ENCODE measurements at regions not wholly inside any gene's neighbourhood (a gene's known extent, or its start where the extent isn't known, plus 50 kb on each side); places are given as distances from the start of the nearest gene placed in this dataset.

DNA sequence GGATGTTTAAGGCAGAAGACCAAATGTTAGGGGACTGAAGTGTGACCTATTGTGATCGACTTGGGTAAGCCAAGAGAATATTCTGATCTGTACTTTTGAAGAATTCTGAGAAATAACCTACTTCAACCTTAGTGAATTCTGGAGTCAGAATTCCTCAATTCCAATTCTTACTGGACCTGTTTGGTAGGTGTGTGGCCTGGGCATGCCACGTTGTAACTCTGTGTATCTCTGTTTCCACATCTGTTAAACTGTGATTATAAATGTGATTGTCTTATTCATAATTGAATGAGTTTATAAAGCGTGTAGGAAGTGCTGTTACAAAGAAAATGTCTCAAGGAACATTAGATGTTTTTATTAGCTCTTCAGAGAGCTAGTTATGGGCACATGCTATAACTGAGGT lies 64.5 kb downstream of the TUSC1 start:
- ChIA-PET CTCF (no interaction called here), POLR2A (no interaction called here)
- Histone ChIP-seq H3K4me1 (ENCODE audit: control insufficient read depth, insufficient read depth, low read length) (no peaks in the 10 kb centered on the region), H3K27me3 (ENCODE audit: control insufficient read depth, insufficient read depth, low read length) (no peaks in the 10 kb centered on the region), H3K9me3 (ENCODE audit: control insufficient read depth, insufficient read depth, low read depth, low read length) (no peaks in the 10 kb centered on the region), H3K27ac (ENCODE audit: low read length) (no peak overlapping the region), H3K36me3 (ENCODE audit: control insufficient read depth, insufficient read depth, low read length) (no peaks in the 10 kb centered on the region), H3K4me3 (ENCODE audit: low read depth in 2 of 2, low read length in 2 of 2) (no peak overlapping the region)
- ATAC-seq = no peak
- BruUV-seq (replicated peaks) = no TSS peak
- in situ Hi-C loops (cut with HindIII; ENCODE audit: low pct_unique_long_range_greater_than_20kb, low sequenced_read_pairs) = no loop called here
- TF ChIP-seq TCF7L2 (IDR thresholded peaks at IDR 0.05; ENCODE audit: low read depth, low read length) = no peak
- no peak for TF ChIP-seq POLR2AphosphoS5 (IDR thresholded peaks at IDR 0.05; ENCODE audit: low read depth, low read length)
- no peak for DNase-seq (ENCODE audit: low read depth, low spot score)
- intact Hi-C loops (cut with micrococcal nuclease; ENCODE audit: unreplicated experiment) = no loop called here

DNA sequence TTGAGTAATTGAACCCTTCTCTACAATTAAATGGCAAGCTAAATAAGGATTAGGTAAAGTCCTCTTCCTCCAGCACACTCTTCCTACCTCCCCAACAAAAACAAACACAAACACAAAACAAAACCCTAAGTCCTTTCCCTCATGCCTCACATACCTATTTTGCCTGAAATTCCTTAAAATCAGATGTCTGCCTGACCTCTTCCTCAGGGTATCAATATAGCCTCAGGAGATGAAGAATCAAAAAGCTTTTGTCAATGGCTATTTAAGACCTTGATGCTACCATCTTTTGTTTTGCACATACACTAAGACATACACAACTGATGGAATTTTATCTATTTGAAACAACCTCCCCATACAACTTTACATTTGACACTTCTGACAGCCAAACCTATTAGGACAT lies 75.1 kb downstream of the TUSC1 start:
- intact Hi-C loops (cut with micrococcal nuclease; ENCODE audit: unreplicated experiment) (no loop called here), in situ Hi-C loops (cut with HindIII; ENCODE audit: low pct_unique_long_range_greater_than_20kb, low sequenced_read_pairs) (no loop called here)
- H3K27ac ChIP-seq (ENCODE audit: low read length) = no peak overlapping the region
- ATAC-seq (no peak), DNase-seq (ENCODE audit: low read depth, low spot score) (no peak)
- TF ChIP-seq SIN3A (IDR thresholded peaks at IDR 0.05; ENCODE audit: borderline replicate concordance, insufficient read depth, low read depth, low read length) (no peak), POLR2AphosphoS5 (IDR thresholded peaks at IDR 0.05; ENCODE audit: low read depth, low read length) (no peak), TCF7L2 (IDR thresholded peaks at IDR 0.05; ENCODE audit: low read depth, low read length) (no peak)
- TF ChIP-seq, protein P1, sequence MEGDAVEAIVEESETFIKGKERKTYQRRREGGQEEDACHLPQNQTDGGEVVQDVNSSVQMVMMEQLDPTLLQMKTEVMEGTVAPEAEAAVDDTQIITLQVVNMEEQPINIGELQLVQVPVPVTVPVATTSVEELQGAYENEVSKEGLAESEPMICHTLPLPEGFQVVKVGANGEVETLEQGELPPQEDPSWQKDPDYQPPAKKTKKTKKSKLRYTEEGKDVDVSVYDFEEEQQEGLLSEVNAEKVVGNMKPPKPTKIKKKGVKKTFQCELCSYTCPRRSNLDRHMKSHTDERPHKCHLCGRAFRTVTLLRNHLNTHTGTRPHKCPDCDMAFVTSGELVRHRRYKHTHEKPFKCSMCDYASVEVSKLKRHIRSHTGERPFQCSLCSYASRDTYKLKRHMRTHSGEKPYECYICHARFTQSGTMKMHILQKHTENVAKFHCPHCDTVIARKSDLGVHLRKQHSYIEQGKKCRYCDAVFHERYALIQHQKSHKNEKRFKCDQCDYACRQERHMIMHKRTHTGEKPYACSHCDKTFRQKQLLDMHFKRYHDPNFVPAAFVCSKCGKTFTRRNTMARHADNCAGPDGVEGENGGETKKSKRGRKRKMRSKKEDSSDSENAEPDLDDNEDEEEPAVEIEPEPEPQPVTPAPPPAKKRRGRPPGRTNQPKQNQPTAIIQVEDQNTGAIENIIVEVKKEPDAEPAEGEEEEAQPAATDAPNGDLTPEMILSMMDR (IDR thresholded peaks at IDR 0.05) = no peak
- TF ChIP-seq, protein P2, sequence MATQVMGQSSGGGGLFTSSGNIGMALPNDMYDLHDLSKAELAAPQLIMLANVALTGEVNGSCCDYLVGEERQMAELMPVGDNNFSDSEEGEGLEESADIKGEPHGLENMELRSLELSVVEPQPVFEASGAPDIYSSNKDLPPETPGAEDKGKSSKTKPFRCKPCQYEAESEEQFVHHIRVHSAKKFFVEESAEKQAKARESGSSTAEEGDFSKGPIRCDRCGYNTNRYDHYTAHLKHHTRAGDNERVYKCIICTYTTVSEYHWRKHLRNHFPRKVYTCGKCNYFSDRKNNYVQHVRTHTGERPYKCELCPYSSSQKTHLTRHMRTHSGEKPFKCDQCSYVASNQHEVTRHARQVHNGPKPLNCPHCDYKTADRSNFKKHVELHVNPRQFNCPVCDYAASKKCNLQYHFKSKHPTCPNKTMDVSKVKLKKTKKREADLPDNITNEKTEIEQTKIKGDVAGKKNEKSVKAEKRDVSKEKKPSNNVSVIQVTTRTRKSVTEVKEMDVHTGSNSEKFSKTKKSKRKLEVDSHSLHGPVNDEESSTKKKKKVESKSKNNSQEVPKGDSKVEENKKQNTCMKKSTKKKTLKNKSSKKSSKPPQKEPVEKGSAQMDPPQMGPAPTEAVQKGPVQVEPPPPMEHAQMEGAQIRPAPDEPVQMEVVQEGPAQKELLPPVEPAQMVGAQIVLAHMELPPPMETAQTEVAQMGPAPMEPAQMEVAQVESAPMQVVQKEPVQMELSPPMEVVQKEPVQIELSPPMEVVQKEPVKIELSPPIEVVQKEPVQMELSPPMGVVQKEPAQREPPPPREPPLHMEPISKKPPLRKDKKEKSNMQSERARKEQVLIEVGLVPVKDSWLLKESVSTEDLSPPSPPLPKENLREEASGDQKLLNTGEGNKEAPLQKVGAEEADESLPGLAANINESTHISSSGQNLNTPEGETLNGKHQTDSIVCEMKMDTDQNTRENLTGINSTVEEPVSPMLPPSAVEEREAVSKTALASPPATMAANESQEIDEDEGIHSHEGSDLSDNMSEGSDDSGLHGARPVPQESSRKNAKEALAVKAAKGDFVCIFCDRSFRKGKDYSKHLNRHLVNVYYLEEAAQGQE (IDR thresholded peaks at IDR 0.05; ENCODE audit: insufficient read depth in 1 of 2, low read depth in 2 of 2, low read length in 1 of 2) = no peak
- no peaks in the 10 kb centered on the region for H3K27me3 ChIP-seq (ENCODE audit: control insufficient read depth, insufficient read depth, low read length)
- ChIA-PET CTCF (no interaction called here), POLR2A (no interaction called here)
- no peaks in the 10 kb centered on the region for H3K9me3 ChIP-seq (ENCODE audit: control insufficient read depth, insufficient read depth, low read depth, low read length)
- H3K36me3 ChIP-seq (ENCODE audit: control insufficient read depth, insufficient read depth, low read length) = no peaks in the 10 kb centered on the region
- BruUV-seq (replicated peaks) = no TSS peak
- no peak overlapping the region for H3K4me3 ChIP-seq (ENCODE audit: low read depth in 2 of 2, low read length in 2 of 2)
- no peaks in the 10 kb centered on the region for H3K4me1 ChIP-seq (ENCODE audit: control insufficient read depth, insufficient read depth, low read length)

DNA sequence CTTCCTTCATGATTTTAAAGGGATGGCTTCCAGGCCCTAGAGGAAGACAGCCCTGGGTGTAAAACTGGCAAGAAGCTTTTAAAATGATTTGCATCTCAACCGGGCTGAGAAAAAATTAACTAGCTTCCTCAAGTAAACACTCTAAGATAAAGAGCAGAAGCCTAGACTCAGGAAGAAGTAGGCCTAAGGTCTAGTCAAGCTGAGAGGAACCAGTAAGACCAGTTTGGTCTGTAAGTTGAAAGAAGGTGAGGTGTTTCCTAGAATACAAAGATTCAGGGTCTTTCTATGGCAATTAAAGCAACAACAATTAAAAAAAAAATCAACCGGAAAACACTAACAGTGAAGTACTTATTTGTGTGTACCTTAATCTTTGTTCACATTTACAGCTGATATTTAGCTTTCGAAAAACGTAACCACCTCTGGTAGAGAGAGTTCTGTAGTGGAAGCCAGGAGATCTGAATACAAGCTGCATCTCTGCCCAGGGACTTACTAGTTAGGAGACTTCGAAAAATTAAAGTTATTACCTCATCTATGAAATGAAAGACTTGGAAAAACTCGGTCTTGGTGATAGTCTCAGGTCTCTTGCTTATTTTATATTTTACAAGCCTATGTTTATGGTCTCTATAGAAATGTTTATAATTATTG lies 75.7 kb downstream of the TUSC1 start:
- Histone ChIP-seq H3K27ac (ENCODE audit: low read length) (no peak overlapping the region), H3K36me3 (ENCODE audit: control insufficient read depth, insufficient read depth, low read length) (no peaks in the 10 kb centered on the region), H3K9me3 (ENCODE audit: control insufficient read depth, insufficient read depth, low read depth, low read length) (no peaks in the 10 kb centered on the region), H3K4me1 (ENCODE audit: control insufficient read depth, insufficient read depth, low read length) (no peaks in the 10 kb centered on the region), H3K27me3 (ENCODE audit: control insufficient read depth, insufficient read depth, low read length) (no peaks in the 10 kb centered on the region), H3K4me3 (ENCODE audit: low read depth in 2 of 2, low read length in 2 of 2) (no peak overlapping the region)
- in situ Hi-C loops (cut with HindIII; ENCODE audit: low pct_unique_long_range_greater_than_20kb, low sequenced_read_pairs) (no loop called here), intact Hi-C loops (cut with micrococcal nuclease; ENCODE audit: unreplicated experiment) (no loop called here)
- DNase-seq (ENCODE audit: low read depth, low spot score) = no peak
- BruUV-seq (replicated peaks) = no TSS peak
- no peak for ATAC-seq
- ChIA-PET CTCF (no interaction called here), POLR2A (no interaction called here)
- TF ChIP-seq POLR2AphosphoS5 (IDR thresholded peaks at IDR 0.05; ENCODE audit: low read depth, low read length) = no peak
- no peak for TF ChIP-seq TCF7L2 (IDR thresholded peaks at IDR 0.05; ENCODE audit: low read depth, low read length)
- TF ChIP-seq, protein P1 (IDR thresholded peaks at IDR 0.05) = no peak
- no peak for TF ChIP-seq SIN3A (IDR thresholded peaks at IDR 0.05; ENCODE audit: borderline replicate concordance, insufficient read depth, low read depth, low read length)
- TF ChIP-seq, protein P2 (IDR thresholded peaks at IDR 0.05; ENCODE audit: insufficient read depth in 1 of 2, low read depth in 2 of 2, low read length in 1 of 2) = no peak
